ENCODE measurements at regions not wholly inside any gene's neighbourhood (a gene's known extent, or its start where the extent isn't known, plus 50 kb on each side); places are given as distances from the start of the nearest gene placed in this dataset.

DNA sequence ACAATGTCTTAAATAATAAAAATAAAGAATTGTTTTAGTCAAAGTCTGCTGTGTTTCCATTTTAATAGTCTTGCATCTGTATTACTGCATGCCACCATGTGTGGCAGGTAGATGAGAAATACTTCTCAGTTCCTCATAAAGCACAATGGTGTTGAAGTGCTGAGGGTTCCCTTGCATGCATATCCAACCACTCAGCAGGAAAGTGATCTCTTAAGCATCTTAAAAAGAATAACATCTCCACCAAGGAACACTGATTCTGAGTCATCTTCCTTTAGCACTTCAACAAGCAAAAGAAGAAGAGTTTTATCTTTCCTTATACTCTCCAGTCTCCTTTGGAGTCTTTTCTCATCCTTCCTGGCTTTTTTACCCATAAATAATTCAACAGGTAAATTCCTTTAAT lies 602.0 kb downstream of the TBL1XR1 start:
- DNase-seq (ENCODE audit: low spot score in 2 of 2), result no peak
- Histone ChIP-seq H3K36me3 (no peaks in the 10 kb centered on the region), H3K27me3 (no peaks in the 10 kb centered on the region), H3K4me1 (no peaks in the 10 kb centered on the region), H3K4me3 (no peak overlapping the region), H3K9me3 (no peaks in the 10 kb centered on the region), H3K27ac (no peak overlapping the region)
- TF ChIP-seq, protein P1, sequence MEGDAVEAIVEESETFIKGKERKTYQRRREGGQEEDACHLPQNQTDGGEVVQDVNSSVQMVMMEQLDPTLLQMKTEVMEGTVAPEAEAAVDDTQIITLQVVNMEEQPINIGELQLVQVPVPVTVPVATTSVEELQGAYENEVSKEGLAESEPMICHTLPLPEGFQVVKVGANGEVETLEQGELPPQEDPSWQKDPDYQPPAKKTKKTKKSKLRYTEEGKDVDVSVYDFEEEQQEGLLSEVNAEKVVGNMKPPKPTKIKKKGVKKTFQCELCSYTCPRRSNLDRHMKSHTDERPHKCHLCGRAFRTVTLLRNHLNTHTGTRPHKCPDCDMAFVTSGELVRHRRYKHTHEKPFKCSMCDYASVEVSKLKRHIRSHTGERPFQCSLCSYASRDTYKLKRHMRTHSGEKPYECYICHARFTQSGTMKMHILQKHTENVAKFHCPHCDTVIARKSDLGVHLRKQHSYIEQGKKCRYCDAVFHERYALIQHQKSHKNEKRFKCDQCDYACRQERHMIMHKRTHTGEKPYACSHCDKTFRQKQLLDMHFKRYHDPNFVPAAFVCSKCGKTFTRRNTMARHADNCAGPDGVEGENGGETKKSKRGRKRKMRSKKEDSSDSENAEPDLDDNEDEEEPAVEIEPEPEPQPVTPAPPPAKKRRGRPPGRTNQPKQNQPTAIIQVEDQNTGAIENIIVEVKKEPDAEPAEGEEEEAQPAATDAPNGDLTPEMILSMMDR (IDR thresholded peaks at IDR 0.05), result no peak
- intact Hi-C loops (cut with DNase I), result no loop called here

DNA sequence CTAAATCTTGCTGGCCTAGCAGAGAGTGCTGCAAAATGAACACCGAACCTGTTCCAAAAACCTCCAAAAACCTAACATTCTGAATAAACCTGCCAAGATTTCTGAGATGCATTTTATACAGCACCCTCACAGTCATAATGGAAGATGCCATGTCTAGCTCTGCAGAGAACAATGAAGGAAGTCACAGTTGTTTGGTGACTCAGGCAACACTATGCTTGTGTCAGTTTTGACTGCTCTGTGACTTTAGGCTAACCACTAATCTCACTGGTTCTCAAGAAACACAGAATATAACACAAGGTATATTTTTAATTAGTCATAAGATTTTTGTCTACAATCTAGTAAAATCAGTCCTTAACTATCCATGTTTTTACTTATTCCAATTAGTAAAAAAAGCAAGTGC lies 606.6 kb downstream of the TBL1XR1 start:
- TF ChIP-seq, protein P1 (IDR thresholded peaks at IDR 0.05), result no peak
- no peak overlapping the region for H3K4me3 ChIP-seq
- no peaks in the 10 kb centered on the region for H3K9me3 ChIP-seq
- no peak overlapping the region for H3K27ac ChIP-seq
- H3K27me3 ChIP-seq, result no peaks in the 10 kb centered on the region
- H3K36me3 ChIP-seq, result no peaks in the 10 kb centered on the region
- intact Hi-C loops (cut with DNase I), result no loop called here
- H3K4me1 ChIP-seq, result no peaks in the 10 kb centered on the region
- no peak for DNase-seq (ENCODE audit: low spot score in 2 of 2)

DNA sequence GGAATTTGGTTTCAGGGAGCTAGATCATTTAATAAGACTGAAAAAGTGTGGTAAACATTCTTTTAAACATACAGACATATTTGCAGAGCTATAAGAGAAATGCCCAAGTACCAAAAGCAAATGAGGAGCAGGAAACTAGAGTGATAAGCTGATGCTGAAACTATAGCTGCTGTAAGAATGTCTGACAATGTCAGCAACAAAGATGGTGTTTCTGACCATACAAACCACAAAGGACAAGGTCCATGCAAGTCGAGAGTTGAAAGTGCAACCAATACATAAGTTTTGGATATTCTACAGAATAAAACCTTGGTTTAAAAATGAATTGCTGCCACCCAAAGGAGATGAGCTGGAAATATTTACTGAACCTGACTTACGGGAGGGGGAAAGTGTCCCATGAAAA lies 610.2 kb downstream of the TBL1XR1 start:
- H3K27ac ChIP-seq, result no peak overlapping the region
- TF ChIP-seq, protein P1 (IDR thresholded peaks at IDR 0.05), result no peak
- DNase-seq (ENCODE audit: low spot score in 2 of 2), result no peak
- intact Hi-C loops (cut with DNase I), result no loop called here
- H3K27me3 ChIP-seq, result no peaks in the 10 kb centered on the region
- H3K4me1 ChIP-seq, result no peaks in the 10 kb centered on the region
- no peaks in the 10 kb centered on the region for H3K9me3 ChIP-seq
- H3K4me3 ChIP-seq, result no peak overlapping the region
- no peaks in the 10 kb centered on the region for H3K36me3 ChIP-seq

DNA sequence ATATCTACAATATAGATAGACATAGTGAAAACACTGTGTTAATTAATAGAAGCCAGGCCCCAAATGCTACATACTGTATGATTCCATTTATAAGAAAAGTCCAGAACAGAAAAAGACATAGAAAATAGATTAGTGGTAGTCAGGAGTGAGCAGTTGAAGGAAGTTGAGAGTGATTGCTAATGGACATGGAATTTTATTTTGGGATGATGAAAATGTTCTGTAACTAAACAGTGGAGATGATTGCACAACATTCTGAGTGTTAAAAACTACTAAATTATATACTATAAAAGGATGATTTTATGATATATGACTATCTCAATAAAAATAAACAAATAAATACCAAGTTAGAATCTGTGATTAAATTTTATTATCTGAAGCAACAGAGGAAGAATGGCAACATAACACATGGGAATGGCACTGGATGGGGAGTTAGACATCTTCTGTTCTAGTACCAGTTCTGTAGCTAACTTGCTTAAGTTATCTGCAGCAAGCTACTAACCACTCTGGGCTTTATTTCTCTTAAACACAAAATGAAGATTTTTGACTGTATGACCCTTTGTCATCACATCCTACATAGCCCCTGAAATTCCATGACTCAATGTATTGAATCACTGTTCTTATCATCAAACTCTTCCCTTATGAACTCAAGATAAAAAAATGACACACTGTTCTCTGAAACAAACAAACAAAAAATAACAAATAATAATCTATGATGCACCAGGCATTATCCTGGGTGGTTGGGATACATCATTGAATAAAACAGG lies 612.7 kb downstream of the TBL1XR1 start:
- H3K4me1 ChIP-seq, result no peaks in the 10 kb centered on the region
- TF ChIP-seq, protein P1 (IDR thresholded peaks at IDR 0.05), result no peak
- no peaks in the 10 kb centered on the region for H3K36me3 ChIP-seq
- DNase-seq (ENCODE audit: low spot score in 2 of 2), result no peak
- no peaks in the 10 kb centered on the region for H3K27me3 ChIP-seq
- intact Hi-C loops (cut with DNase I), result no loop called here
- H3K4me3 ChIP-seq, result no peak overlapping the region
- H3K9me3 ChIP-seq, result no peaks in the 10 kb centered on the region
- H3K27ac ChIP-seq, result no peak overlapping the region

DNA sequence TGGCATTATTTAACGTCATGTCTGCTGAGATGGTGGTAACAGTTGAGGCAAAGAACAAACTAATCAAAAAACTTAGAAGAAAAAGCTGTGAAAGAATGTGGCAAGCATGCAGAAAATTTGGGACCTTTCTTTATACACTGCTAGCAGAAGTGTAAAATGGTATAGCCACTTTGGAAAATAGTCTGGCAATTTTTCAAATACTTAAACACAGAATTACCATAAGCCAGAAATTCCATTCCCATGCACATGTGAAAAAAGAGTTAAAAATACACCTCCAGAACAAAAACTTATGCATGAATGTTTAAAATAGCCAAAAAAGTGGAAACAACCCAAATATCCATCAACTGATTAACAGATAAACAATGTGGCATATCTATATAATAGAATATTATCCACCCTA lies 613.3 kb downstream of the TBL1XR1 start:
- H3K27ac ChIP-seq, result no peak overlapping the region
- H3K36me3 ChIP-seq, result no peaks in the 10 kb centered on the region
- H3K4me3 ChIP-seq, result no peak overlapping the region
- no peaks in the 10 kb centered on the region for H3K4me1 ChIP-seq
- no peaks in the 10 kb centered on the region for H3K27me3 ChIP-seq
- TF ChIP-seq, protein P1 (IDR thresholded peaks at IDR 0.05), result no peak
- no peak for DNase-seq (ENCODE audit: low spot score in 2 of 2)
- intact Hi-C loops (cut with DNase I), result no loop called here
- no peaks in the 10 kb centered on the region for H3K9me3 ChIP-seq

DNA sequence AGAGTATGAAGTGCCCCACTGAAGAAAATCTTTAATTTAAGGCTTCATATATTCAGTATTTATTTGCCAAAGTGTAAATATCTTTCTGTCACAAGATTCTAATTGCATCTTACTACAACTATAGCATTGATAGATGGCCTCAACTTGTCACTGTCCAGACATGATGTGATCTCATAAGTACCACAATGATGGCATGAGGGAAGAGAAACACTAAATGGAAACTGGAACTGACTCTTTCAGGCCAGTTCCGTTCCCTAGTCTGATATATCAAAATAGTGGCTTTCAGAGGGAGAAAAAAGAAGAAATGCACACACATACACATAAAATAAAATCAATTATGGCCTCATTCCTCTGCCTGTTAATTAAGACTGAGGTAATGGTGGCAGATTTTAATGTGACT lies 615.7 kb downstream of the TBL1XR1 start:
- TF ChIP-seq, protein P1 (IDR thresholded peaks at IDR 0.05), result no peak
- H3K27ac ChIP-seq, result no peak overlapping the region
- intact Hi-C loops (cut with DNase I), result no loop called here
- no peaks in the 10 kb centered on the region for H3K27me3 ChIP-seq
- no peaks in the 10 kb centered on the region for H3K36me3 ChIP-seq
- H3K9me3 ChIP-seq, result no peaks in the 10 kb centered on the region
- no peak for DNase-seq (ENCODE audit: low spot score in 2 of 2)
- H3K4me3 ChIP-seq, result no peak overlapping the region
- H3K4me1 ChIP-seq, result no peaks in the 10 kb centered on the region
